Lung microvascular endothelial cell (primary cell): ENCODE measurements at regions not wholly inside any gene's neighbourhood (a gene's known extent, or its start where the extent isn't known, plus 50 kb on each side); places are given as distances from the start of the nearest gene placed in this dataset.

Experiments
- DNase-seq, 2 donors: peaks; one replicate each; pipeline versions ENCODE4 v3.0.0 to v3.0.0-alpha.2; 2010; ENCODE audit warnings: low read depth in 2 of 2

DNA sequence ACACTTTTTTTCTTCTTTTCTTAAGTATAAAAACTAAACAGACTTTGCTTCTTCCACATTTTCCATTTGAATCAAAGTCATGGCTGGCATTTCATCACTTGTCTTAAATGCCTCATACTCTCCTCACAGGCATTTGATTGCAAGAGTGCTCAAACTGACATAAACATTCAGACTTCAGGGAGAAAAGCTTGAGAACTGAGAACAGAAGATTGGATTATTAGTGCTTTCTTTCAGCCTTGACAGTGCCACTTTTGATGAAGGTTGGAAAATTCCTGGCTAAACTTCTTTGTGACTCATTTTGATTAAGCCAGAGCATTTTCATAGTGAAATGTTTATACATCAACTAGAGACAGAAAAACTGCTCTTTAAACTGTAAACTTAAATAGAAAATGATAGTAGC is 544.4 kb downstream of the DIPK2A start:
- no peak for DNase-seq

- no peak for DNase-seq
These were observed 545.0 kb downstream of the DIPK2A start for GRCh38 chr3:144516589-144516988.

GRCh38 chr3:144521131-144521530 is 549.5 kb downstream of the DIPK2A start:
- no peak for DNase-seq

- DNase-seq, result no peak
These were observed 550.8 kb downstream of the DIPK2A start for GRCh38 chr3:144522456-144522855.

GRCh38 chr3:144523396-144523795 is 551.8 kb downstream of the DIPK2A start:
- DNase-seq, result no peak

GRCh38 chr3:144524531-144524930 is 552.9 kb downstream of the DIPK2A start:
- DNase-seq, result no peak

- DNase-seq, result no peak
These were observed 557.9 kb downstream of the DIPK2A start for GRCh38 chr3:144529566-144529965.

- DNase-seq, result no peak
These were observed 573.2 kb downstream of the DIPK2A start for GRCh38 chr3:144544871-144545270.

DNA sequence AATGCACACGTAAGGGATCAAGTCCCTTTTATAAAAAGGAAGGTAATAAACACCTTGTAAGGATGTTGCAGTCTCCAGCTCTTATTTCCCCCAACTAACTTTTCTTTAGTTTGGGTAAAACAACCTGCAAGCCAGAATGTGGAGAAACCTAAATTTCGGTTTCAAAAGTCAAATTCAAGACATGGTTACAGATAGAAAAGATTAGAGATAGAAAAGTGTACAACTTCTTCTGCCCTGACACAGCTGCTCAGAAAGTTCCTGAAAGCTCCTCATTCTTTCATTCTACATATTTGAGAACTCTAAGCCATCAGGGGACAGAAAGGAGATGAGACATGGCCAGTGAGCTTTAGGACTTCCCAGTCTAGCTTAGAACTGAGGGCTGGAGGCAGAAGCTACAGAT is 574.9 kb downstream of the DIPK2A start:
- DNase-seq, result no peak

GRCh38 chr3:144548346-144548745 is 576.7 kb downstream of the DIPK2A start:
- DNase-seq, result no peak

GRCh38 chr3:144549166-144549565 is 577.5 kb downstream of the DIPK2A start:
- DNase-seq, result no peak

- DNase-seq, result no peak
These were observed 580.9 kb downstream of the DIPK2A start for GRCh38 chr3:144552346-144553057.

GRCh38 chr3:144553301-144553700 is 581.7 kb downstream of the DIPK2A start:
- DNase-seq, result no peak

GRCh38 chr3:144554889-144555288 is 583.3 kb downstream of the DIPK2A start:
- DNase-seq, result no peak

DNA sequence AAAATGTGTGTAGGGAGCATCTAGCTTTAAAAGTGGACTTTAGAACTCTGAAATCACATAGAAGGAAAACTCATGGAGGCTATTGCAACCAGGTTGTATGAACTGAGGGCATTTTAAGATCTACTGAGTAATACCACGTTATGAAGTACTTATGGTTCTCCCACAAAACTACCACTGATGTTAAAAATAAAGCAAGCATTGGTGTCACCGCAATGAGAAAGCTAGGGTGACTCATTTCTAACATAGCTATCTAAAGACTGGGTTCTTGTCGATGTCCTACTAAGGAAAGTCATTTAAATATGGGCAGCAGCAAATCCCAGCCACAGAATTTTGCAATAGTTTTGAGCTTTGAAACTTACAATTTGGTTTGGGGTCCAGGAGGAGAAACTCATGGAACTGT is 584.8 kb downstream of the DIPK2A start:
- no peak for DNase-seq

DNA sequence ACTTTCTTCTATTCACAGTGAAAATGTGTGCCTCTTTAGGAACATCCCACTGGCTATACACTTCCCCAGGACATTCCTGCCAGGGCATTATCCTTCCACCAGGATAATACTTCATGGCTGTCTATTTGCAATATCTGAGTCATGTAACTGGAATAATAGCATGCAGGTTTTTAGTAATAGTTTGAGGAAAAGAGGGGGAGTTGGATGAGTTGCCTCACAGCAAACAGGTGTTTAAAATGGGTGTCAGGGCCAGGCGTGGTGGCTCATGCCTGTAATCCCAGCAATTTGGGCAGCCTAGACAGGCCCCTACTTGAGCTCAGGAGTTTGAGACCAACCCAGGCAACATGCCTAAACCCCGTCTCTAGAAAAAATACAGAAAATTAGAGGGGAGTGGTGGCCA is 585.9 kb downstream of the DIPK2A start:
- no peak for DNase-seq

DNA sequence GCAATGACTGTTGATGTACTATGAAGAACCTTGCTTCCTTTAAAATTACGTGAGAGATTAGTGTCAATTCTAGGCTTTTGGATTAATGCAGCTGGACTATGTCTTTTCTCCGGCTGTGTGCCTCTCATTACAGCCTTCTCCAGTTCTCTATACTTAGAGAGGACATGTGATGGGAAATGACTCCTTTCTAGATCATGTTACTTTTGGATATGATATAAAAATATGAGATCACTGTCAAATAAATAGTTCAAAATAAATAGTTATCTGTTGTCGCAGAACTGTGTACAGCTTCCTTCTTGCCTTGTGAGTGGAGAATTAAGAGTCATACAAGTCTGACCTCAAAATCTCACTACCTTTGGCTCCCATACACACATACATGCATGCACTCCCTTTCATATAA is 592.4 kb downstream of the DIPK2A start:
- DNase-seq, result peak in 1 of 2 donors; percentile 68

- DNase-seq, result no peak
These were observed 594.7 kb downstream of the DIPK2A start for GRCh38 chr3:144566320-144566719.

- DNase-seq, result no peak
These were observed 598.0 kb downstream of the DIPK2A start for GRCh38 chr3:144569651-144570050.

GRCh38 chr3:144583871-144584270 is 612.2 kb downstream of the DIPK2A start:
- no peak for DNase-seq

GRCh38 chr3:144585408-144585807 is 613.8 kb downstream of the DIPK2A start:
- no peak for DNase-seq

DNA sequence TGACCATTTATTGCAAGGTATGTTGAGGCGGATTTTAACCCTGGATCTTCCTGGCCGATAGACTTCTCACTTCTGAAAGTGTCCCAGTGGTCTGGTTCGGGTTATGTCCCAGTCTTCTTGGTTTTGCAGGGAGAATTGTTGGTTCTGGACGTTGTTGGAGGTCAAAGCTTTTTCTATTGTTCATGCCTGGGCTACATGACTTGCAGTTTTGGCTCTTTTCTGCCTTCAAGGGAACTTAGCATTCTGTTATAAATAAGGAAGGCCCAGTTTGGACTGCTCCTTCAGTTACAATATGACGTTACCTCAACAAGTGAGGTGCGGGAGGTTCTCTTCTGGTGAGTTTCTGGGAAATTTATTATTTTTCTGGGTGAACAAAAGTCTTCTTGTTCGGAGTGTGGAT is 614.3 kb downstream of the DIPK2A start:
- DNase-seq, result no peak

DNA sequence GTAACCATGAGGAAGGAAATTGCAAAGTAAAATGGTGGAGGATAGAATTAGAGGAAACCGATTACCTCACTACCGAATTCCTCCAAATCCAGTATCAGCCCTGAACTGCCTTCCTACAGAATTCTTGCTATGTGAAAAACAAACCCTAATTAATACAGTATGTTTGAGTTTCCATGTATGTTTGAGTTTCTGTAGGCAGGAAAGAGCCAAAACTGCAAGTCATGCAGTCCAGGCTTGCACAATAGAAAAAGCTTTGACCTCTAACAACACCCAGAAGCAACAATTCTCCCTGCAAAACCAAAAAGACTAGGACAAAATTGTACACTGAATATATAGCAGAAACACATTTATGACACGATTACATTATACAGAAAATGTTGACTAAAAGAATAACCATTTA is 614.8 kb downstream of the DIPK2A start:
- DNase-seq, result peak in 1 of 2 donors; percentile 15

- DNase-seq, result peak in 1 of 2 donors; percentile 93
These were observed 619.2 kb downstream of the DIPK2A start for GRCh38 chr3:144590854-144591253.
